ENCODE measurements at regions not wholly inside any gene's neighbourhood (a gene's known extent, or its start where the extent isn't known, plus 50 kb on each side); places are given as distances from the start of the nearest gene placed in this dataset.

DNA sequence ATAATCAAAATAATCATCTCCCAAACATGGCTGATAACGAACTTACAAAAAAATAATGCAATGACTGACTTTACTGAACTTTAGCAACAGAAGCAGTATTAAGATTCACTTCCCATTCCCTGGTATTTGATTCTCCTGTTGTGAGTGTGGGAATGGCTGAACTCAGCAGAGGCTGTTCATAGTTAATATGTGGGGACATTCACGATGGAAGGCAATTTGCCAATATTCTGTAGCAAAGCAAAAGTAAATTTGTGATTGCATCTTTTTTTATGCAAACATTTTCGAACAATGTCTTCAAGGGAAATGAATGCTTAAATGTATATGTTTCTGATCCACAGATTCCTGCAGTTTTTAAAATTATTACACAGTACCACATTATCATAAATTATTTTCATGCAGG is 431.7 kb upstream of the KLF6 start:
- Histone ChIP-seq H3K27ac (ENCODE audit: poor library complexity, severe bottlenecking) (no peak overlapping the region), H3K4me3 (ENCODE audit: severe bottlenecking) (no peak overlapping the region), H3K36me3 (ENCODE audit: low read depth) (no peaks in the 10 kb centered on the region), H3K27me3 (ENCODE audit: insufficient read depth, poor library complexity, severe bottlenecking) (no peaks in the 10 kb centered on the region), H3K4me1 (ENCODE audit: insufficient read depth, poor library complexity, severe bottlenecking) (no peaks in the 10 kb centered on the region), H3K9me3 (ENCODE audit: severe bottlenecking) (no peaks in the 10 kb centered on the region)
- TF ChIP-seq, protein P1, sequence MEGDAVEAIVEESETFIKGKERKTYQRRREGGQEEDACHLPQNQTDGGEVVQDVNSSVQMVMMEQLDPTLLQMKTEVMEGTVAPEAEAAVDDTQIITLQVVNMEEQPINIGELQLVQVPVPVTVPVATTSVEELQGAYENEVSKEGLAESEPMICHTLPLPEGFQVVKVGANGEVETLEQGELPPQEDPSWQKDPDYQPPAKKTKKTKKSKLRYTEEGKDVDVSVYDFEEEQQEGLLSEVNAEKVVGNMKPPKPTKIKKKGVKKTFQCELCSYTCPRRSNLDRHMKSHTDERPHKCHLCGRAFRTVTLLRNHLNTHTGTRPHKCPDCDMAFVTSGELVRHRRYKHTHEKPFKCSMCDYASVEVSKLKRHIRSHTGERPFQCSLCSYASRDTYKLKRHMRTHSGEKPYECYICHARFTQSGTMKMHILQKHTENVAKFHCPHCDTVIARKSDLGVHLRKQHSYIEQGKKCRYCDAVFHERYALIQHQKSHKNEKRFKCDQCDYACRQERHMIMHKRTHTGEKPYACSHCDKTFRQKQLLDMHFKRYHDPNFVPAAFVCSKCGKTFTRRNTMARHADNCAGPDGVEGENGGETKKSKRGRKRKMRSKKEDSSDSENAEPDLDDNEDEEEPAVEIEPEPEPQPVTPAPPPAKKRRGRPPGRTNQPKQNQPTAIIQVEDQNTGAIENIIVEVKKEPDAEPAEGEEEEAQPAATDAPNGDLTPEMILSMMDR (IDR thresholded peaks at IDR 0.05; ENCODE audit: poor library complexity, severe bottlenecking), result no peak
- DNase-seq (ENCODE audit: low spot score) (no peak), ATAC-seq (ENCODE audit: low read depth) (no peak)

DNA sequence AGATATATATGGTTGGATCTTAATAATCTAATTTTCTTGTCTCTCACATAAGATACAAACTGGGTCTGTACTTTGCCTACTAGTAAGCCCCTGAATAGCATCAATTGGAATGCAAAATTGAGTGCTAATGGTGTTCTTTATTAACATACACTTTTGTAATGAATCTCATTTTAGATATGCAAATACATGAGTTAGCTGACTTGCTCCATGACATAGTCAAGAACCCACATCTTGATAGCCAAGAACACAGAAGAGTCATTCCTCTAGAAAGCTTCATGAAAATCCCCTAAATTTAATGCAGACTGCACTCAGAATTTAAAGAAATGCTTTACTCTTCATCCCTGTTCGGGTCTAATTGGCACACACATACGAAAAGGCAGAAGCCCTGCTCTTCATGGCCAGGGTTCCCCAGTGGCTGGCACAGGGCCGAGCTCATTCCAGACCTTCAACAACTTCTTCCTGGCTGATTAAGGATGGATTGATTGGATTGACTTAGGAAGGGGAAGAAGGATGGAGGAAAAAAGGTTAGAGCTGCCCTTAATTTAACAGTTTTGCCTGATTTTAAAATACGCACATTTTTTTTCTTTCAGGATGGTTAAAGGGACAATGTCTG is 431.1 kb upstream of the KLF6 start:
- Histone ChIP-seq H3K9me3 (ENCODE audit: severe bottlenecking) (no peaks in the 10 kb centered on the region), H3K4me1 (ENCODE audit: insufficient read depth, poor library complexity, severe bottlenecking) (no peaks in the 10 kb centered on the region), H3K4me3 (ENCODE audit: severe bottlenecking) (no peak overlapping the region), H3K27me3 (ENCODE audit: insufficient read depth, poor library complexity, severe bottlenecking) (no peaks in the 10 kb centered on the region), H3K36me3 (ENCODE audit: low read depth) (no peaks in the 10 kb centered on the region), H3K27ac (ENCODE audit: poor library complexity, severe bottlenecking) (no peak overlapping the region)
- TF ChIP-seq, protein P1 (IDR thresholded peaks at IDR 0.05; ENCODE audit: poor library complexity, severe bottlenecking), result no peak
- DNase-seq (ENCODE audit: low spot score) (no peak), ATAC-seq (ENCODE audit: low read depth) (no peak)

DNA sequence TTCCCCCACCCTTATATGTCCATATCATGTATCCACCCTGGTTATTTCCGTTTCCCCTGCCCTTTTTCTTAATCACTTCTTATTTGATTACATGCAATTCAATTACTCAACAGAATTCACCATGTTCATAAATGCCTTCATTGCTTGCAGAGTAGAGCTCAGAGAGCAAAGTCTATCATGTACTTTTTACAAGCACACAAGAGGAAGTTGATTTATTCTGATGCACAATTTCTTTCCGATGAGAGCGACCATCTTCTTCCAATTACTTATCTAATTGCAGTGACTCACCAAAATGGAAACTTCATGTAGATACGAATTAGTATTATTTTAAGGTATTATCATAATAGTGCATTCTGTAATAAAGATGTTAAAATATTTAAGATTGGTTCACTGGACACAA is 430.5 kb upstream of the KLF6 start:
- DNase-seq (ENCODE audit: low spot score) (no peak), ATAC-seq (ENCODE audit: low read depth) (no peak)
- H3K27ac ChIP-seq (ENCODE audit: poor library complexity, severe bottlenecking), result no peak overlapping the region
- TF ChIP-seq, protein P1 (IDR thresholded peaks at IDR 0.05; ENCODE audit: poor library complexity, severe bottlenecking), result no peak
- no peaks in the 10 kb centered on the region for H3K36me3 ChIP-seq (ENCODE audit: low read depth)
- H3K4me1 ChIP-seq (ENCODE audit: insufficient read depth, poor library complexity, severe bottlenecking), result no peaks in the 10 kb centered on the region
- H3K4me3 ChIP-seq (ENCODE audit: severe bottlenecking), result no peak overlapping the region
- H3K27me3 ChIP-seq (ENCODE audit: insufficient read depth, poor library complexity, severe bottlenecking), result no peaks in the 10 kb centered on the region
- H3K9me3 ChIP-seq (ENCODE audit: severe bottlenecking), result no peaks in the 10 kb centered on the region

DNA sequence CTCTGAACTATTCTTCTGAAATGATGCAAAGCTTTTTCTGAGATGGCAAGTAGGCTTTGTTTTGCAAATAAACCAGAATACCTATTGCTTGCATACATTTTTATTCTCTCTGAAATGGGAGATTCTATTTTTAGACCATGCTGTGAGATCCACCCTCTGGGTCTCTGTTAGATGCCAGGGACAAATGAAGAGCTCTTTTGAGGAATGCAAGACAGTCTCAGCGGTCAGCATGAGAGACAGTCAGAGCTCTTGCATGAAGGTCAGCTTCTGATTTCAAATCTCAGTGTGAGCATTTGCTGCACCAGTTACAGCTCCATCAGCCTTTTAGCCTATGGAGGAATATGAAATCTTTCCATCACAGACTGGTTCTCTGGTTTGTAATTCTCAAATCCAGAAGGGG is 429.9 kb upstream of the KLF6 start:
- TF ChIP-seq, protein P1 (IDR thresholded peaks at IDR 0.05; ENCODE audit: poor library complexity, severe bottlenecking), result no peak
- Histone ChIP-seq H3K27ac (ENCODE audit: poor library complexity, severe bottlenecking) (no peak overlapping the region), H3K4me1 (ENCODE audit: insufficient read depth, poor library complexity, severe bottlenecking) (no peaks in the 10 kb centered on the region), H3K36me3 (ENCODE audit: low read depth) (no peaks in the 10 kb centered on the region), H3K4me3 (ENCODE audit: severe bottlenecking) (no peak overlapping the region), H3K27me3 (ENCODE audit: insufficient read depth, poor library complexity, severe bottlenecking) (no peaks in the 10 kb centered on the region), H3K9me3 (ENCODE audit: severe bottlenecking) (no peaks in the 10 kb centered on the region)
- DNase-seq (ENCODE audit: low spot score) (no peak), ATAC-seq (ENCODE audit: low read depth) (no peak)

DNA sequence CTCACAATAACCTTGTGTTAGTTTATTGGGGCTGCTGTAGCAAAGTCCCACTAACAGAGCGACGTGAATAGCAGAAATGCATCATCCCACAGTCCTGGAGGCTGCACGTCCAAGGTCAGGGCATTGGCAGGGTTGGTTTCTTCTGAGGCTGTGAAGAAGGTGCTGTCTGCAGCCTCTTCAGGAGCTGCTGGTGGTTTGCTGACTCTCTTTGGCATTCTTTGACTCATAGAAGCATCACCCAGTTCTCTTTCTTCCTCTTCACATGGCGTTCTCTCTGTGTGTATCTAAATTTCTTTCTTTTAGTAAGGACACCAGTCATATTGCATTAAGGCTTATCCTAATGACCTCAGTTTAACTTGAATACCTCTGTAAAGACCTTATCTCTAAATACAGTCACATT is 428.4 kb upstream of the KLF6 start:
- Histone ChIP-seq H3K4me1 (ENCODE audit: insufficient read depth, poor library complexity, severe bottlenecking) (no peaks in the 10 kb centered on the region), H3K27me3 (ENCODE audit: insufficient read depth, poor library complexity, severe bottlenecking) (no peaks in the 10 kb centered on the region), H3K9me3 (ENCODE audit: severe bottlenecking) (no peaks in the 10 kb centered on the region), H3K27ac (ENCODE audit: poor library complexity, severe bottlenecking) (no peak overlapping the region), H3K4me3 (ENCODE audit: severe bottlenecking) (no peak overlapping the region), H3K36me3 (ENCODE audit: low read depth) (no peaks in the 10 kb centered on the region)
- DNase-seq (ENCODE audit: low spot score), result no peak
- no peak for ATAC-seq (ENCODE audit: low read depth)
- TF ChIP-seq, protein P1 (IDR thresholded peaks at IDR 0.05; ENCODE audit: poor library complexity, severe bottlenecking), result no peak

Measured in RWPE2 (cell line).